H1 (cell line): ENCODE measurements at regions not wholly inside any gene's neighbourhood (a gene's known extent, or its start where the extent isn't known, plus 50 kb on each side); places are given as distances from the start of the nearest gene placed in this dataset.
"Not testable (repeated sequence)": the region's sequence is repeated elsewhere in the genome, so short reads cannot be mapped to it uniquely, and the experiment has no call there.

Experiments used
- CEBPB ChIP-seq: IDR thresholded peaks from 2 replicates; pipeline ENCODE4 v1.6.1; 2012; ENCODE audit warnings: low read depth, low read length
- CTCF ChIP-seq, 3 experiments: IDR thresholded peaks; 1 replicate in 2 of 3; 2 replicates in 1 of 3; pipeline versions ENCODE4 v1.5.1 to v1.6.1; 2011; ENCODE audit warnings: low read length in 3 of 3, mild to moderate bottlenecking in 3 of 3, inconsistent platforms in 2 of 3, low read depth in 1 of 3, moderate library complexity in 1 of 3; ENCODE audit not compliant: insufficient read depth in 1 of 3; ENCODE audit errors: control extremely low read depth in 1 of 3
- KDM1A ChIP-seq: fragments of 200-600, 300-600 bp; sonication (generic); IDR thresholded peaks from 2 replicates; pipeline ENCODE4 v1.7.1; 2016; ENCODE audit warnings: mild to moderate bottlenecking, low read length, borderline replicate concordance
- MAFK ChIP-seq: IDR thresholded peaks from 2 replicates; pipeline ENCODE4 v1.6.1; 2012; ENCODE audit warnings: low read depth, mild to moderate bottlenecking, improper control_type of control experiment, low read length
- POLR2A ChIP-seq, 2 experiments: IDR thresholded peaks; 1 replicate in 1 of 2; 2 replicates in 1 of 2; pipeline ENCODE4 v1.6.1; 2011; ENCODE audit warnings: low read depth in 2 of 2, low read length in 2 of 2, mild to moderate bottlenecking in 2 of 2; ENCODE audit errors: control extremely low read depth in 1 of 2
- RFX5 ChIP-seq: IDR thresholded peaks from 2 replicates; pipeline ENCODE4 v1.6.1; 2011; ENCODE audit warnings: low read depth, low read length, improper control_type of control experiment, borderline replicate concordance
- SRF ChIP-seq: IDR thresholded peaks from 2 replicates; pipeline ENCODE4 v1.6.1; 2011; ENCODE audit warnings: mild to moderate bottlenecking, low read depth, low read length, moderate library complexity

DNA sequence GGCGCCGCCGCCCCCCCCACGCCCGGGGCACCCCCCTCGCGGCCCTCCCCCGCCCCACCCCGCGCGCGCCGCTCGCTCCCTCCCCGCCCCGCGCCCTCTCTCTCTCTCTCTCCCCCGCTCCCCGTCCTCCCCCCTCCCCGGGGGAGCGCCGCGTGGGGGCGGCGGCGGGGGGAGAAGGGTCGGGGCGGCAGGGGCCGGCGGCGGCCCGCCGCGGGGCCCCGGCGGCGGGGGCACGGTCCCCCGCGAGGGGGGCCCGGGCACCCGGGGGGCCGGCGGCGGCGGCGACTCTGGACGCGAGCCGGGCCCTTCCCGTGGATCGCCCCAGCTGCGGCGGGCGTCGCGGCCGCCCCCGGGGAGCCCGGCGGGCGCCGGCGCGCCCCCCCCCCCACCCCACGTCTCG, 2121.5 kb upstream of the TPTE start:
- TF ChIP-seq KDM1A; CTCF (IDR thresholded peaks at IDR 0.05; ENCODE audit: control extremely low read depth in 1 of 3, insufficient read depth in 1 of 3, low read depth in 1 of 3, low read length in 3 of 3); POLR2A (IDR thresholded peaks at IDR 0.05; ENCODE audit: control extremely low read depth in 1 of 2, low read depth in 2 of 2, low read length in 2 of 2); SRF; MAFK; CEBPB; RFX5: not testable (repeated sequence)
